ENCODE measurements at regions not wholly inside any gene's neighbourhood (a gene's known extent, or its start where the extent isn't known, plus 50 kb on each side); places are given as distances from the start of the nearest gene placed in this dataset.

- POLR2A ChIA-PET = no interaction called here
- Histone ChIP-seq H3K9me2 (ENCODE audit: insufficient read depth, low read length) (no peaks in the 10 kb centered on the region), H3K4me2 (ENCODE audit: low read length) (no peak overlapping the region), H4K20me1 (ENCODE audit: insufficient read depth, low read length) (no peaks in the 10 kb centered on the region), H3K4me3 (ENCODE audit: low read depth, low read length, poor library complexity, severe bottlenecking) (no peak overlapping the region), H3K9me3 (ENCODE audit: low read length) (no peaks in the 10 kb centered on the region), H2AFZ (ENCODE audit: low read length) (no peak overlapping the region), H3K4me1 (ENCODE audit: insufficient read depth, low read length, poor library complexity, severe bottlenecking) (no peaks in the 10 kb centered on the region), H3K27ac (ENCODE audit: low read depth, low read length, poor library complexity, severe bottlenecking) (no peak overlapping the region), H3K79me2 (ENCODE audit: insufficient read depth, low read depth, low read length) (no peaks in the 10 kb centered on the region), H3K36me3 (ENCODE audit: insufficient read depth, low read length) (no peaks in the 10 kb centered on the region)
- CTCF ChIA-PET (ENCODE audit: unreplicated experiment) = no interaction called here
- no peak for DNase-seq (ENCODE audit: low spot score)
- TF ChIP-seq CTCF (conservative IDR thresholded peaks at IDR 0.05; ENCODE audit: low read length) (no peak), EZH2phosphoT487 (IDR thresholded peaks at IDR 0.05; ENCODE audit: borderline replicate concordance, low read depth, low read length) (no peak)
- intact Hi-C loops (cut with micrococcal nuclease; ENCODE audit: unreplicated experiment) = no loop called here
- BruUV-seq (replicated peaks) = no TSS peak
Measured at GRCh38 chr16:55058576-55058975, 127.9 kb downstream of the IRX5 start.

GRCh38 chr16:55059146-55059545, 128.5 kb downstream of the IRX5 start:
- H3K36me3 ChIP-seq (ENCODE audit: insufficient read depth, low read length) = no peaks in the 10 kb centered on the region
- H3K4me1 ChIP-seq (ENCODE audit: insufficient read depth, low read length, poor library complexity, severe bottlenecking) = no peaks in the 10 kb centered on the region
- no peaks in the 10 kb centered on the region for H3K9me2 ChIP-seq (ENCODE audit: insufficient read depth, low read length)
- no peaks in the 10 kb centered on the region for H3K9me3 ChIP-seq (ENCODE audit: low read length)
- DNase-seq (ENCODE audit: low spot score) = no peak
- H3K79me2 ChIP-seq (ENCODE audit: insufficient read depth, low read depth, low read length) = no peaks in the 10 kb centered on the region
- H2AFZ ChIP-seq (ENCODE audit: low read length) = no peak overlapping the region
- no peak overlapping the region for H3K4me3 ChIP-seq (ENCODE audit: low read depth, low read length, poor library complexity, severe bottlenecking)
- no peaks in the 10 kb centered on the region for H4K20me1 ChIP-seq (ENCODE audit: insufficient read depth, low read length)
- TF ChIP-seq CTCF (conservative IDR thresholded peaks at IDR 0.05; ENCODE audit: low read length) = no peak
- no peak for TF ChIP-seq EZH2phosphoT487 (IDR thresholded peaks at IDR 0.05; ENCODE audit: borderline replicate concordance, low read depth, low read length)
- CTCF ChIA-PET (ENCODE audit: unreplicated experiment) = no interaction called here
- POLR2A ChIA-PET = no interaction called here
- no peak overlapping the region for H3K4me2 ChIP-seq (ENCODE audit: low read length)
- H3K27ac ChIP-seq (ENCODE audit: low read depth, low read length, poor library complexity, severe bottlenecking) = no peak overlapping the region
- intact Hi-C loops (cut with micrococcal nuclease; ENCODE audit: unreplicated experiment) = no loop called here
- no TSS peak for BruUV-seq (replicated peaks)

GRCh38 chr16:55061126-55061525, 130.5 kb downstream of the IRX5 start:
- no peak for DNase-seq (ENCODE audit: low spot score)
- Histone ChIP-seq H3K4me1 (ENCODE audit: insufficient read depth, low read length, poor library complexity, severe bottlenecking) (no peaks in the 10 kb centered on the region), H3K9me3 (ENCODE audit: low read length) (no peaks in the 10 kb centered on the region), H4K20me1 (ENCODE audit: insufficient read depth, low read length) (no peaks in the 10 kb centered on the region), H3K9me2 (ENCODE audit: insufficient read depth, low read length) (no peaks in the 10 kb centered on the region), H3K4me2 (ENCODE audit: low read length) (no peak overlapping the region), H3K27ac (ENCODE audit: low read depth, low read length, poor library complexity, severe bottlenecking) (no peak overlapping the region), H3K36me3 (ENCODE audit: insufficient read depth, low read length) (no peaks in the 10 kb centered on the region), H3K4me3 (ENCODE audit: low read depth, low read length, poor library complexity, severe bottlenecking) (no peak overlapping the region), H3K79me2 (ENCODE audit: insufficient read depth, low read depth, low read length) (no peaks in the 10 kb centered on the region), H2AFZ (ENCODE audit: low read length) (no peak overlapping the region)
- ChIA-PET CTCF (ENCODE audit: unreplicated experiment) (no interaction called here), POLR2A (no interaction called here)
- intact Hi-C loops (cut with micrococcal nuclease; ENCODE audit: unreplicated experiment) = no loop called here
- TF ChIP-seq CTCF (conservative IDR thresholded peaks at IDR 0.05; ENCODE audit: low read length) (no peak), EZH2phosphoT487 (IDR thresholded peaks at IDR 0.05; ENCODE audit: borderline replicate concordance, low read depth, low read length) (no peak)
- no TSS peak for BruUV-seq (replicated peaks)
